ENCODE measurements at regions not wholly inside any gene's neighbourhood (a gene's known extent, or its start where the extent isn't known, plus 50 kb on each side); places are given as distances from the start of the nearest gene placed in this dataset.

DNA sequence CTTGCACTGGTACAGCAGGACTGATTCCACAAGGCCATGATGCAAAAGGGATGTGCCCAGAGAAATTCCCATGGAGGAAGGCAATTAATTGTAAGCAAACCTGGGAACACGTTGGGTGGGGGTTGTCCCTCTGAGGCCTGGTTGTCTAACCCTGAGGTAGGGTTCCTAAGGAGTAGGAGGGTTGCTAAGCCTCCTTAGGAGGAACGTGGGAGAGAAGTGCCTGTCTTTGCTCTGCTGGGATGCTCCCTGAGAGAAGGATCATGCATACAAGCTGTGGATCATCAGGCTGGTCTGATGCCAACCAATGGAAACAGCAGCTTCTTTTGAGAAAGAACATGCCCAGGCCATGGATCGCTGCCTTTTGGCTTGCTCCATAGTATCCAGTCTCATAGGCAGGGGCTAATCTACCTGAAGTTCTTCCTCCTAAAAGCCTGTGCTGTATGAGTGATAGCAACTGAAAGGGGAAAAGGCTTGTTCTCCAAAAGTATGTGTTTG is 203.7 kb upstream of the NPVF start:
- TF ChIP-seq, protein P1, sequence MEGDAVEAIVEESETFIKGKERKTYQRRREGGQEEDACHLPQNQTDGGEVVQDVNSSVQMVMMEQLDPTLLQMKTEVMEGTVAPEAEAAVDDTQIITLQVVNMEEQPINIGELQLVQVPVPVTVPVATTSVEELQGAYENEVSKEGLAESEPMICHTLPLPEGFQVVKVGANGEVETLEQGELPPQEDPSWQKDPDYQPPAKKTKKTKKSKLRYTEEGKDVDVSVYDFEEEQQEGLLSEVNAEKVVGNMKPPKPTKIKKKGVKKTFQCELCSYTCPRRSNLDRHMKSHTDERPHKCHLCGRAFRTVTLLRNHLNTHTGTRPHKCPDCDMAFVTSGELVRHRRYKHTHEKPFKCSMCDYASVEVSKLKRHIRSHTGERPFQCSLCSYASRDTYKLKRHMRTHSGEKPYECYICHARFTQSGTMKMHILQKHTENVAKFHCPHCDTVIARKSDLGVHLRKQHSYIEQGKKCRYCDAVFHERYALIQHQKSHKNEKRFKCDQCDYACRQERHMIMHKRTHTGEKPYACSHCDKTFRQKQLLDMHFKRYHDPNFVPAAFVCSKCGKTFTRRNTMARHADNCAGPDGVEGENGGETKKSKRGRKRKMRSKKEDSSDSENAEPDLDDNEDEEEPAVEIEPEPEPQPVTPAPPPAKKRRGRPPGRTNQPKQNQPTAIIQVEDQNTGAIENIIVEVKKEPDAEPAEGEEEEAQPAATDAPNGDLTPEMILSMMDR (IDR thresholded peaks at IDR 0.05) = no peak
- no peak for TF ChIP-seq POLR2A (IDR thresholded peaks at IDR 0.05)
- TF ChIP-seq POLR2AphosphoS5 (IDR thresholded peaks at IDR 0.05) = no peak

Data from breast epithelium (tissue), 3 donors.